ENCODE measurements at regions not wholly inside any gene's neighbourhood (a gene's known extent, or its start where the extent isn't known, plus 50 kb on each side); places are given as distances from the start of the nearest gene placed in this dataset.

DNA sequence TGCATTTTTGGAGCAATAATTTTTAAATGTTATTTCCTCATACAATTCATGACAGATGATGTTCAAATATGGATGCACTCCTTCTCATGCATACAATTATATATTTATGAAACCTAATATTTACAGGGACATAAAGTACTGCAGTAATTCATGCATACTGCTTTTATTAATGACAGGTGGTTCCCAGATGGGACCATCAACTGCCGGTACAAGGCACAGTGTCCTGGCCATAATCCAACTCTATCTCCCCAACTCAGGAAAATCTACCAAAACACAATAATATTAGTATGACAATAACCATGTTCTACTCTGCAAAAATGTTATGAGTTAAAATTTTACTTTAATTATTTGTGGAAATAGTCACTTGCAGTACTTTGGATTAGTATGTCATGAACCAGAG is 77.8 kb downstream of the VIP start:
- no peak overlapping the region for H4K8ac ChIP-seq (ENCODE audit: extremely low read depth, insufficient read depth, low read length)
- no peak overlapping the region for H3K4ac ChIP-seq (replicated peaks; ENCODE audit: insufficient read length, low read depth, low read length)
- H3K23me2 ChIP-seq (ENCODE audit: low read depth, low read length), result no peaks in the 10 kb centered on the region
- H2AK5ac ChIP-seq (ENCODE audit: low read depth, low read length), result no peak overlapping the region
- H4K20me1 ChIP-seq (replicated peaks in 1 of 2; ENCODE audit: control insufficient read depth in 1 of 2, insufficient read depth in 2 of 2, low read length in 2 of 2), result no peaks in the 10 kb centered on the region
- no peak overlapping the region for H3K18ac ChIP-seq (ENCODE audit: extremely low read depth, low read length)
- no peak for DNase-seq (ENCODE audit: low read depth in 1 of 2, low spot score in 2 of 2)
- no peak overlapping the region for H4K91ac ChIP-seq (replicated peaks; ENCODE audit: insufficient read length, low read length)
- CTCF ChIA-PET (ENCODE audit: partially characterized antibody), result interaction anchor here (0.7 kb wide), 1 partner anchor 69 kb away, joined by 3 read pairs; no protein-coding TSS in a partner anchor
- no peak overlapping the region for H3K4me2 ChIP-seq (ENCODE audit: insufficient read depth in 1 of 2, low read depth in 2 of 2, low read length in 2 of 2)
- H2BK5ac ChIP-seq (ENCODE audit: low read depth, low read length), result no peak overlapping the region
- no peak overlapping the region for H2AFZ ChIP-seq (ENCODE audit: low read length)
- POLR2A ChIA-PET (ENCODE audit: partially characterized antibody), result no interaction called here
- H3K79me1 ChIP-seq (ENCODE audit: low read depth, low read length), result no peaks in the 10 kb centered on the region
- no peaks in the 10 kb centered on the region for H3K79me2 ChIP-seq (ENCODE audit: control insufficient read depth in 1 of 2, insufficient read depth in 2 of 2, low read length in 2 of 2)
- 92% methylated on average over 1 of the region's 1 CpG; no CpG with 5 or more reads in 1 of the 2 experiments for WGBS, 2 experiments (ENCODE audit: extremely low coverage in 1 of 2, insufficient coverage in 1 of 2, insufficient read length in 1 of 2, insufficient replicate concordance in 2 of 2, low coverage in 1 of 2, low lambda C conversion rate in 2 of 2, missing lambda C conversion rate in 1 of 2)
- no peak overlapping the region for H3K9ac ChIP-seq (replicated peaks in 1 of 4; ENCODE audit: extremely low read depth in 1 of 4, low read depth in 3 of 4, low read length in 3 of 4)
- no peak overlapping the region for H3K4me3 ChIP-seq (ENCODE audit: extremely low read depth in 1 of 4, insufficient read depth in 2 of 4, low read depth in 3 of 4, low read length in 4 of 4)
- no peaks in the 10 kb centered on the region for H3K36me3 ChIP-seq (ENCODE audit: control insufficient read depth in 2 of 4, insufficient read depth in 4 of 4, low read length in 3 of 4)
- no peaks in the 10 kb centered on the region for H3K27me3 ChIP-seq (replicated peaks in 1 of 4; ENCODE audit: control insufficient read depth in 3 of 4, extremely low read depth in 1 of 4, insufficient read depth in 3 of 4, low read length in 3 of 4)
- H2BK120ac ChIP-seq (replicated peaks; ENCODE audit: low read depth, low read length), result no peak overlapping the region
- H2BK15ac ChIP-seq (ENCODE audit: low read length), result no peak overlapping the region
- no peaks in the 10 kb centered on the region; a peak in 1 of 7 replicates for H3K4me1 ChIP-seq (replicated peaks in 1 of 4; ENCODE audit: control insufficient read depth in 3 of 4, insufficient read depth in 4 of 4, low read length in 3 of 4)
- FAIRE-seq, result no peak
- no peak overlapping the region for H3K56ac ChIP-seq (replicated peaks; ENCODE audit: insufficient read length, low read depth, low read length)
- TF ChIP-seq RAD21 (IDR thresholded peaks at IDR 0.05 in 1 of 2, conservative IDR thresholded peaks at IDR 0.05 in 1 of 2; ENCODE audit: low read depth in 2 of 2, low read length in 2 of 2) (no peak), BACH1 (IDR thresholded peaks at IDR 0.05; ENCODE audit: low read length) (no peak), CTBP2 (IDR thresholded peaks at IDR 0.05; ENCODE audit: borderline replicate concordance, insufficient read depth, insufficient read length, low read length) (no peak), JUN (IDR thresholded peaks at IDR 0.05; ENCODE audit: low read depth, low read length) (no peak), TCF12 (IDR thresholded peaks at IDR 0.05; ENCODE audit: low read depth, low read length) (no peak), KDM5A (IDR thresholded peaks at IDR 0.05; ENCODE audit: low read length) (no peak), POLR2AphosphoS5 (IDR thresholded peaks at IDR 0.05; ENCODE audit: low read depth, low read length) (no peak), ZNF274 (IDR thresholded peaks at IDR 0.05; ENCODE audit: borderline replicate concordance, extremely low read depth, low read length) (no peak)
- TF ChIP-seq, protein P1, sequence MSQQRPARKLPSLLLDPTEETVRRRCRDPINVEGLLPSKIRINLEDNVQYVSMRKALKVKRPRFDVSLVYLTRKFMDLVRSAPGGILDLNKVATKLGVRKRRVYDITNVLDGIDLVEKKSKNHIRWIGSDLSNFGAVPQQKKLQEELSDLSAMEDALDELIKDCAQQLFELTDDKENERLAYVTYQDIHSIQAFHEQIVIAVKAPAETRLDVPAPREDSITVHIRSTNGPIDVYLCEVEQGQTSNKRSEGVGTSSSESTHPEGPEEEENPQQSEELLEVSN (IDR thresholded peaks at IDR 0.05), result no peak
- no peak overlapping the region for H3K14ac ChIP-seq (ENCODE audit: insufficient read length)
- H4K5ac ChIP-seq (ENCODE audit: insufficient read length, low read depth, low read length), result no peak overlapping the region
- no peak overlapping the region for H2BK12ac ChIP-seq (ENCODE audit: low read depth, low read length)
- H3K27ac ChIP-seq (ENCODE audit: low read depth, low read length), result no peak overlapping the region
- H3K9me3 ChIP-seq (ENCODE audit: insufficient read depth in 2 of 2, low read depth in 1 of 2, low read length in 1 of 2), result no peaks in the 10 kb centered on the region
- no peak overlapping the region for H2BK20ac ChIP-seq (ENCODE audit: low read length)
- no peak overlapping the region for H3K23ac ChIP-seq (ENCODE audit: insufficient read length)

All from H1 (cell line).